ENCODE measurements at regions not wholly inside any gene's neighbourhood (a gene's known extent, or its start where the extent isn't known, plus 50 kb on each side); places are given as distances from the start of the nearest gene placed in this dataset.
"Not testable (repeated sequence)": the region's sequence is repeated elsewhere in the genome, so short reads cannot be mapped to it uniquely, and the experiment has no call there.

- H3K9me3 Mint-ChIP-seq: no peaks in the 10 kb centered on the region
- H3K4me3 Mint-ChIP-seq: no peak overlapping the region
- no peaks in the 10 kb centered on the region for H3K4me1 Mint-ChIP-seq (ENCODE audit: low read depth)
- no peak overlapping the region for H3K27ac Mint-ChIP-seq
- peaks cover 16% of the 10 kb centered on the region for H3K27me3 Mint-ChIP-seq
- H3K36me3 Mint-ChIP-seq (ENCODE audit: low read depth): no peaks in the 10 kb centered on the region
Measured at GRCh38 chr3:102687851-102688555, 253.2 kb downstream of the ZPLD1 start.

- H3K36me3 Mint-ChIP-seq (ENCODE audit: low read depth): no peaks in the 10 kb centered on the region
- peaks cover 20% of the 10 kb centered on the region for H3K27me3 Mint-ChIP-seq
- no peaks in the 10 kb centered on the region for H3K9me3 Mint-ChIP-seq
- no peak overlapping the region for H3K4me3 Mint-ChIP-seq
- no peak overlapping the region for H3K27ac Mint-ChIP-seq
- H3K4me1 Mint-ChIP-seq (ENCODE audit: low read depth): no peaks in the 10 kb centered on the region
Measured at GRCh38 chr3:102688556-102688930, 253.7 kb downstream of the ZPLD1 start.

GRCh38 chr3:102691507-102691906, 256.7 kb downstream of the ZPLD1 start:
- Mint-ChIP-seq H3K36me3 (ENCODE audit: low read depth) (no peaks in the 10 kb centered on the region), H3K9me3 (no peaks in the 10 kb centered on the region), H3K4me3 (no peak overlapping the region), H3K27ac (no peak overlapping the region), H3K27me3 (peaks cover 14% of the 10 kb centered on the region), H3K4me1 (ENCODE audit: low read depth) (no peaks in the 10 kb centered on the region)

GRCh38 chr3:102699104-102699818, 264.4 kb downstream of the ZPLD1 start:
- Mint-ChIP-seq H3K36me3 (ENCODE audit: low read depth) (no peaks in the 10 kb centered on the region), H3K4me1 (ENCODE audit: low read depth) (no peaks in the 10 kb centered on the region), H3K4me3 (no peak overlapping the region), H3K9me3 (no peaks in the 10 kb centered on the region), H3K27me3 (no peaks in the 10 kb centered on the region), H3K27ac (no peak overlapping the region)

- H3K4me1 Mint-ChIP-seq (ENCODE audit: low read depth): no peaks in the 10 kb centered on the region
- no peak overlapping the region for H3K27ac Mint-ChIP-seq
- no peaks in the 10 kb centered on the region for H3K36me3 Mint-ChIP-seq (ENCODE audit: low read depth)
- no peak overlapping the region for H3K4me3 Mint-ChIP-seq
- no peaks in the 10 kb centered on the region for H3K9me3 Mint-ChIP-seq
- no peaks in the 10 kb centered on the region for H3K27me3 Mint-ChIP-seq
Measured at GRCh38 chr3:102699819-102700140, 265.0 kb downstream of the ZPLD1 start.

GRCh38 chr3:102712896-102713295, 278.1 kb downstream of the ZPLD1 start:
- no peak overlapping the region for H3K4me3 Mint-ChIP-seq
- H3K4me1 Mint-ChIP-seq (ENCODE audit: low read depth): peaks cover 10% of the 10 kb centered on the region
- no peaks in the 10 kb centered on the region for H3K9me3 Mint-ChIP-seq
- no peak overlapping the region for H3K27ac Mint-ChIP-seq
- H3K27me3 Mint-ChIP-seq: peaks cover 4% of the 10 kb centered on the region
- no peaks in the 10 kb centered on the region for H3K36me3 Mint-ChIP-seq (ENCODE audit: low read depth)

GRCh38 chr3:102714567-102714966, 279.8 kb downstream of the ZPLD1 start:
- H3K4me3 Mint-ChIP-seq: no peak overlapping the region
- no peak overlapping the region for H3K27ac Mint-ChIP-seq
- peaks cover 3% of the 10 kb centered on the region for H3K27me3 Mint-ChIP-seq
- no peaks in the 10 kb centered on the region for H3K9me3 Mint-ChIP-seq
- peaks cover 10% of the 10 kb centered on the region for H3K4me1 Mint-ChIP-seq (ENCODE audit: low read depth)
- H3K36me3 Mint-ChIP-seq (ENCODE audit: low read depth): no peaks in the 10 kb centered on the region

GRCh38 chr3:102715030-102715697, 280.3 kb downstream of the ZPLD1 start:
- no peaks in the 10 kb centered on the region for H3K27me3 Mint-ChIP-seq
- no peak overlapping the region for H3K4me3 Mint-ChIP-seq
- H3K36me3 Mint-ChIP-seq (ENCODE audit: low read depth): no peaks in the 10 kb centered on the region
- no peak overlapping the region for H3K27ac Mint-ChIP-seq
- H3K4me1 Mint-ChIP-seq (ENCODE audit: low read depth): peaks cover 10% of the 10 kb centered on the region
- no peaks in the 10 kb centered on the region for H3K9me3 Mint-ChIP-seq

- peaks cover 10% of the 10 kb centered on the region for H3K4me1 Mint-ChIP-seq (ENCODE audit: low read depth)
- H3K4me3 Mint-ChIP-seq: no peak overlapping the region
- no peak overlapping the region for H3K27ac Mint-ChIP-seq
- H3K9me3 Mint-ChIP-seq: no peaks in the 10 kb centered on the region
- H3K36me3 Mint-ChIP-seq (ENCODE audit: low read depth): no peaks in the 10 kb centered on the region
- no peaks in the 10 kb centered on the region for H3K27me3 Mint-ChIP-seq
Measured at GRCh38 chr3:102718651-102719050, 283.8 kb downstream of the ZPLD1 start.

- no peaks in the 10 kb centered on the region for H3K36me3 Mint-ChIP-seq (ENCODE audit: low read depth)
- no peak overlapping the region for H3K4me3 Mint-ChIP-seq
- H3K4me1 Mint-ChIP-seq (ENCODE audit: low read depth): no peaks in the 10 kb centered on the region
- no peak overlapping the region for H3K27ac Mint-ChIP-seq
- no peaks in the 10 kb centered on the region for H3K9me3 Mint-ChIP-seq
- H3K27me3 Mint-ChIP-seq: no peaks in the 10 kb centered on the region
Measured at GRCh38 chr3:102722317-102722716, 287.5 kb downstream of the ZPLD1 start.

- Mint-ChIP-seq H3K4me1 (ENCODE audit: low read depth) (no peaks in the 10 kb centered on the region), H3K27me3 (no peaks in the 10 kb centered on the region), H3K4me3 (no peak overlapping the region), H3K36me3 (ENCODE audit: low read depth) (no peaks in the 10 kb centered on the region), H3K27ac (no peak overlapping the region), H3K9me3 (peaks cover 4% of the 10 kb centered on the region)
Measured at GRCh38 chr3:102727340-102727739, 292.5 kb downstream of the ZPLD1 start.

- H3K27me3 Mint-ChIP-seq; H3K27ac Mint-ChIP-seq; H3K4me3 Mint-ChIP-seq; H3K9me3 Mint-ChIP-seq; H3K36me3 Mint-ChIP-seq (ENCODE audit: low read depth); H3K4me1 Mint-ChIP-seq (ENCODE audit: low read depth): not testable (repeated sequence)
Measured at GRCh38 chr3:102732581-102732980, 297.8 kb downstream of the ZPLD1 start.

- H3K4me3 Mint-ChIP-seq: no peak overlapping the region
- no peaks in the 10 kb centered on the region for H3K27me3 Mint-ChIP-seq
- peaks cover 4% of the 10 kb centered on the region for H3K9me3 Mint-ChIP-seq
- no peaks in the 10 kb centered on the region for H3K36me3 Mint-ChIP-seq (ENCODE audit: low read depth)
- no peaks in the 10 kb centered on the region for H3K4me1 Mint-ChIP-seq (ENCODE audit: low read depth)
- H3K27ac Mint-ChIP-seq: no peak overlapping the region
Measured at GRCh38 chr3:102733791-102734563, 299.2 kb downstream of the ZPLD1 start.

- Mint-ChIP-seq H3K27ac (no peak overlapping the region), H3K4me1 (ENCODE audit: low read depth) (no peaks in the 10 kb centered on the region), H3K27me3 (no peaks in the 10 kb centered on the region), H3K4me3 (no peak overlapping the region), H3K9me3 (peaks cover 4% of the 10 kb centered on the region), H3K36me3 (ENCODE audit: low read depth) (no peaks in the 10 kb centered on the region)
Measured at GRCh38 chr3:102735311-102735710, 300.5 kb downstream of the ZPLD1 start.

All from stimulated activated naive CD8-positive, alpha-beta T cell treated with anti-CD3 and anti-CD28 coated beads, Interleukin-15, Interleukin-2, amounts not matched to agents 100 ng/mL and 50 ng/mL, for 24 hours (primary cell).